ENCODE measurements at regions not wholly inside any gene's neighbourhood (a gene's known extent, or its start where the extent isn't known, plus 50 kb on each side); places are given as distances from the start of the nearest gene placed in this dataset.

GRCh38 chr18:24552218-24552617 lies 91.8 kb downstream of the HRH4 start:
- no peak for ATAC-seq (ENCODE audit: insufficient number of reproducible peaks, low FRiP score, low read depth)
- TF ChIP-seq, protein P1, sequence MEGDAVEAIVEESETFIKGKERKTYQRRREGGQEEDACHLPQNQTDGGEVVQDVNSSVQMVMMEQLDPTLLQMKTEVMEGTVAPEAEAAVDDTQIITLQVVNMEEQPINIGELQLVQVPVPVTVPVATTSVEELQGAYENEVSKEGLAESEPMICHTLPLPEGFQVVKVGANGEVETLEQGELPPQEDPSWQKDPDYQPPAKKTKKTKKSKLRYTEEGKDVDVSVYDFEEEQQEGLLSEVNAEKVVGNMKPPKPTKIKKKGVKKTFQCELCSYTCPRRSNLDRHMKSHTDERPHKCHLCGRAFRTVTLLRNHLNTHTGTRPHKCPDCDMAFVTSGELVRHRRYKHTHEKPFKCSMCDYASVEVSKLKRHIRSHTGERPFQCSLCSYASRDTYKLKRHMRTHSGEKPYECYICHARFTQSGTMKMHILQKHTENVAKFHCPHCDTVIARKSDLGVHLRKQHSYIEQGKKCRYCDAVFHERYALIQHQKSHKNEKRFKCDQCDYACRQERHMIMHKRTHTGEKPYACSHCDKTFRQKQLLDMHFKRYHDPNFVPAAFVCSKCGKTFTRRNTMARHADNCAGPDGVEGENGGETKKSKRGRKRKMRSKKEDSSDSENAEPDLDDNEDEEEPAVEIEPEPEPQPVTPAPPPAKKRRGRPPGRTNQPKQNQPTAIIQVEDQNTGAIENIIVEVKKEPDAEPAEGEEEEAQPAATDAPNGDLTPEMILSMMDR (IDR thresholded peaks at IDR 0.05) = no peak
- H3K27me3 ChIP-seq (replicated peaks; ENCODE audit: insufficient read depth) = no peaks in the 10 kb centered on the region
- H3K27ac ChIP-seq = no peak overlapping the region
- no peak overlapping the region for H3K4me3 ChIP-seq
- H3K9me3 ChIP-seq = no peaks in the 10 kb centered on the region
- DNase-seq (ENCODE audit: low spot score) = no peak
- H3K4me1 ChIP-seq (ENCODE audit: control insufficient read depth in 1 of 2, low read depth in 2 of 2) = no peaks in the 10 kb centered on the region
- no peaks in the 10 kb centered on the region for H3K36me3 ChIP-seq

- no peaks in the 10 kb centered on the region for H3K9me3 ChIP-seq
- H3K4me3 ChIP-seq = no peak overlapping the region
- ATAC-seq (ENCODE audit: insufficient number of reproducible peaks, low FRiP score, low read depth) (no peak), DNase-seq (ENCODE audit: low spot score) (no peak)
- no peaks in the 10 kb centered on the region for H3K27me3 ChIP-seq (replicated peaks; ENCODE audit: insufficient read depth)
- no peaks in the 10 kb centered on the region for H3K36me3 ChIP-seq
- H3K4me1 ChIP-seq (ENCODE audit: control insufficient read depth in 1 of 2, low read depth in 2 of 2) = no peaks in the 10 kb centered on the region
- TF ChIP-seq, protein P1 (IDR thresholded peaks at IDR 0.05) = no peak
- no peak overlapping the region for H3K27ac ChIP-seq
Observed at GRCh38 chr18:24553571-24554285, 93.3 kb downstream of the HRH4 start.

DNA sequence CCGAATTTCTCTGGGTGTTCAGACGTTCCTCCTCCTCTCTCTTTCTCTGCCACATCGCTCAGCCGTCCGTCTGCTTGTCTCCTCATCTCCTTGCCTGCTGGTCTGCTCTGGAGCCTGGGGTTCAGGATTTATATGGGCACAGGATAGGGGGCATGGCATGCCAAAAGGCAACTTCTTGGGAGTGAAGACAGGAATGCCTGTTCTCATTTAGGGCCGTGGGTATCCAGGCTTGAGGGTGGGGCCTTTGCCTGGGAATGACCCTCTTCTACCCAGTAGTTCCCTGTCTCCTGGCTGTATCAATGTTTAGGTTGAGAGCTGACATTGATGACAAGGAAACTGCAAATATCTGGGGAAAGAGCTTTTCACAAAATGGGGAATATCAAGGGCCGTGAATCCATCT lies 98.0 kb downstream of the HRH4 start:
- H3K36me3 ChIP-seq = no peaks in the 10 kb centered on the region

GRCh38 chr18:24559526-24559925 lies 99.1 kb downstream of the HRH4 start:
- ATAC-seq (ENCODE audit: insufficient number of reproducible peaks, low FRiP score, low read depth) (no peak), DNase-seq (ENCODE audit: low spot score) (no peak)
- TF ChIP-seq, protein P1 (IDR thresholded peaks at IDR 0.05) = no peak
- Histone ChIP-seq H3K4me1 (ENCODE audit: control insufficient read depth in 1 of 2, low read depth in 2 of 2) (no peaks in the 10 kb centered on the region), H3K27ac (no peak overlapping the region), H3K9me3 (no peaks in the 10 kb centered on the region), H3K36me3 (no peaks in the 10 kb centered on the region), H3K4me3 (no peak overlapping the region), H3K27me3 (replicated peaks; ENCODE audit: insufficient read depth) (no peaks in the 10 kb centered on the region)

More for the DNA sequence above, 98.0 kb downstream of the HRH4 start:
- no peak for ATAC-seq (ENCODE audit: insufficient number of reproducible peaks, low FRiP score, low read depth)
- TF ChIP-seq, protein P1 (IDR thresholded peaks at IDR 0.05) = no peak
- Histone ChIP-seq H3K4me1 (ENCODE audit: control insufficient read depth in 1 of 2, low read depth in 2 of 2) (no peaks in the 10 kb centered on the region), H3K9me3 (no peaks in the 10 kb centered on the region), H3K27me3 (replicated peaks; ENCODE audit: insufficient read depth) (no peaks in the 10 kb centered on the region), H3K27ac (no peak overlapping the region), H3K4me3 (no peak overlapping the region)
- no peak for DNase-seq (ENCODE audit: low spot score)

DNA sequence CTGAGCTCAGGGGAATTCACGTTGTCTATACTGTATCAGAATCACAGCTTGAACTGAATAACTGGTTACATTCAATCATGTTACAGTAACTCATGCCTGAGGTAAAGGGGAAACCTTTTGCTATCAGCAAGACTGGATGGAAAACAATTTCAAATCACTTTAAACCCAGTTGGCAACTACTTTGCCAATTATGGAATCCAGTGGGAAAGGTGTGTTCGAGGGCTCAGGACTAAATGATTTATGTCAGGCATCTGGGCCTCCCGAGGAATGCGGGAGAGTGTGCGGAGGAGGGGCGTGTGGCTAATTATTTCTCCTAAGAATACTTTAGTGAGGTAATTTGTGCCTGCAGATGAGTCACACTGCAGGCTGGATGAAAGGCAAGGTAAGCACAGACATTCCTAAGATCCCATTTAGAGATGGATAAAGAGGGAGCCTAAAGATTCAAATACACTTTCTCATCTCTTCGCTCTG lies 100.1 kb downstream of the HRH4 start:
- DNase-seq (ENCODE audit: low spot score) (no peak), ATAC-seq (ENCODE audit: insufficient number of reproducible peaks, low FRiP score, low read depth) (no peak)
- no peak overlapping the region for H3K4me3 ChIP-seq
- H3K36me3 ChIP-seq = no peaks in the 10 kb centered on the region
- no peaks in the 10 kb centered on the region for H3K27me3 ChIP-seq (replicated peaks; ENCODE audit: insufficient read depth)
- H3K4me1 ChIP-seq (ENCODE audit: control insufficient read depth in 1 of 2, low read depth in 2 of 2) = no peaks in the 10 kb centered on the region
- TF ChIP-seq, protein P1 (IDR thresholded peaks at IDR 0.05) = no peak
- H3K27ac ChIP-seq = no peak overlapping the region
- no peaks in the 10 kb centered on the region for H3K9me3 ChIP-seq

All from thoracic aorta (tissue), 2 donors.